Tibial nerve (tissue), 4 donors: ENCODE measurements at regions not wholly inside any gene's neighbourhood (a gene's known extent, or its start where the extent isn't known, plus 50 kb on each side); places are given as distances from the start of the nearest gene placed in this dataset.

Experiments
- DNase-seq, 2 donors: peaks; one replicate each; pipeline ENCODE4 v3.0.0-alpha.2; 2019; ENCODE audit warnings: low spot score in 2 of 2
- H3K27ac ChIP-seq, 4 donors: fragments of 200-600 bp; sonication (generic) in 3 of 4; one replicate each; pipeline ENCODE4 v1.5.1; 2017 to 2019; ENCODE audit warnings: mild to moderate bottlenecking in 1 of 4
- H3K27me3 ChIP-seq, 2 donors: fragments of 200-600 bp; sonication (generic) in 1 of 2; one replicate each; pipeline versions ENCODE4 v1.5.1 to v1.6.0; 2017 to 2019
- H3K36me3 ChIP-seq, 3 donors: fragments of 200-600 bp; sonication (generic); one replicate each; pipeline ENCODE4 v1.5.1; 2018 to 2019
- H3K4me1 ChIP-seq, 4 donors: fragments of 200-600 bp; sonication (generic) in 3 of 4; one replicate each; pipeline ENCODE4 v1.5.1; 2017 to 2019
- H3K4me3 ChIP-seq, 4 donors: fragments of 200-600 bp; sonication (generic) in 3 of 4; one replicate each; pipeline ENCODE4 v1.5.1; 2017 to 2019; ENCODE audit warnings: mild to moderate bottlenecking in 1 of 4, moderate library complexity in 1 of 4
- H3K9me3 ChIP-seq, 4 donors: fragments of 200-600 bp; sonication (generic) in 3 of 4; one replicate each; pipeline ENCODE4 v1.5.1; 2017 to 2019
- EP300 ChIP-seq, 2 donors: sonication (generic); formaldehyde crosslinking; IDR thresholded peaks; one replicate each; pipeline ENCODE4 v1.6.1; 2017; ENCODE audit warnings: antibody characterized with exemption in 2 of 2, mild to moderate bottlenecking in 1 of 2
- POLR2A ChIP-seq, 2 donors: fragments of 450-650 bp; IDR thresholded peaks; one replicate each; pipeline ENCODE4 v1.6.1; 2017; ENCODE audit warnings: antibody characterized with exemption in 2 of 2, mild to moderate bottlenecking in 2 of 2, moderate library complexity in 2 of 2
- WGBS, 2 donors: methylation state at CpG; one replicate each; pipeline ENCODE4 v1.1.5; 2018; 5-methylcytosine and 5-hydroxymethylcytosine counted together
- TF ChIP-seq, protein P1 (sequence below), 5 experiments: fragments of 200-600 bp in 3 of 5; fragments of 450-650 bp in 2 of 5; sonication (generic) in 3 of 5; IDR thresholded peaks; one replicate each; pipeline ENCODE4 v1.5.1; 2016 to 2019; ENCODE audit warnings: antibody characterized with exemption in 5 of 5, mild to moderate bottlenecking in 3 of 5, moderate library complexity in 2 of 5

GRCh38 chr1:2909797-2910196, 108.3 kb upstream of the TTC34 start:
- no peaks in the 10 kb centered on the region for H3K36me3 ChIP-seq
- no peak for DNase-seq
- TF ChIP-seq POLR2A (IDR thresholded peaks at IDR 0.05) (no peak), EP300 (IDR thresholded peaks at IDR 0.05) (no peak)
- TF ChIP-seq, protein P1, sequence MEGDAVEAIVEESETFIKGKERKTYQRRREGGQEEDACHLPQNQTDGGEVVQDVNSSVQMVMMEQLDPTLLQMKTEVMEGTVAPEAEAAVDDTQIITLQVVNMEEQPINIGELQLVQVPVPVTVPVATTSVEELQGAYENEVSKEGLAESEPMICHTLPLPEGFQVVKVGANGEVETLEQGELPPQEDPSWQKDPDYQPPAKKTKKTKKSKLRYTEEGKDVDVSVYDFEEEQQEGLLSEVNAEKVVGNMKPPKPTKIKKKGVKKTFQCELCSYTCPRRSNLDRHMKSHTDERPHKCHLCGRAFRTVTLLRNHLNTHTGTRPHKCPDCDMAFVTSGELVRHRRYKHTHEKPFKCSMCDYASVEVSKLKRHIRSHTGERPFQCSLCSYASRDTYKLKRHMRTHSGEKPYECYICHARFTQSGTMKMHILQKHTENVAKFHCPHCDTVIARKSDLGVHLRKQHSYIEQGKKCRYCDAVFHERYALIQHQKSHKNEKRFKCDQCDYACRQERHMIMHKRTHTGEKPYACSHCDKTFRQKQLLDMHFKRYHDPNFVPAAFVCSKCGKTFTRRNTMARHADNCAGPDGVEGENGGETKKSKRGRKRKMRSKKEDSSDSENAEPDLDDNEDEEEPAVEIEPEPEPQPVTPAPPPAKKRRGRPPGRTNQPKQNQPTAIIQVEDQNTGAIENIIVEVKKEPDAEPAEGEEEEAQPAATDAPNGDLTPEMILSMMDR (IDR thresholded peaks at IDR 0.05), result no peak
- no peaks in the 10 kb centered on the region for H3K9me3 ChIP-seq
- WGBS, 2 donors, result 80 to 82% methylated on average over 14 of the region's 14 CpGs
- no peak overlapping the region for H3K27ac ChIP-seq
- peaks cover 0 to 14% of the 10 kb centered on the region in 2 donors for H3K27me3 ChIP-seq
- H3K4me1 ChIP-seq, result peaks cover 0 to 11% (median 0%) of the 10 kb centered on the region in 4 donors
- H3K4me3 ChIP-seq, result no peak overlapping the region

DNA sequence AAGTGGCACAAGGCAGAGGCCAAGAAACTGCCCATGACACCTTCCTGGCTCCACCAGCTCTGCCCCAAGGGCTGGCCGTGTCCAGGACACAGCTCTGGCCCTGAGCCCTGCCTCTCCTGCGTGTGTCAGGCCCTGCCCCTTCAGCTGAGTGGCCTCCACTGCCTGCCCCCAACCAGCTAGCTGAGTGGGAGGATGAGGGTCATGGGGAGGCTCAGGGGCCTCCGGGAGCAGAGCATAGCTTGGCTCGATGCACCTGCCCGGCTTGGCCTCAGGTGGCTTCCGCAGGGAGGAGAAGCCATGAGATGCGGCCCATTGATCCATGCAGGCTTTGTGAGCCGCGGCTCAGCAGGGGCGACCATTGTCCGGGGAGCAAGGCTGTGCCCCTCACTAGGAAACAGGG, 108.7 kb upstream of the TTC34 start:
- H3K4me3 ChIP-seq, result no peak overlapping the region
- peaks cover 0 to 11% (median 0%) of the 10 kb centered on the region in 4 donors for H3K4me1 ChIP-seq
- peaks cover 0 to 10% of the 10 kb centered on the region in 2 donors for H3K27me3 ChIP-seq
- no peaks in the 10 kb centered on the region for H3K36me3 ChIP-seq
- no peak overlapping the region for H3K27ac ChIP-seq
- no peak for DNase-seq
- H3K9me3 ChIP-seq, result no peaks in the 10 kb centered on the region
- TF ChIP-seq POLR2A (IDR thresholded peaks at IDR 0.05) (no peak), EP300 (IDR thresholded peaks at IDR 0.05) (no peak)
- TF ChIP-seq, protein P1 (IDR thresholded peaks at IDR 0.05), result no peak
- 74 to 88% methylated on average over 3 to 9 of the region's 11 CpGs for WGBS, 2 donors

GRCh38 chr1:2911421-2912178, 109.7 kb upstream of the ACTRT2 start:
- WGBS, 2 donors, result 88 to 89% methylated on average over 30 to 31 of the region's 31 CpGs
- no peaks in the 10 kb centered on the region for H3K9me3 ChIP-seq
- TF ChIP-seq POLR2A (IDR thresholded peaks at IDR 0.05) (no peak), EP300 (IDR thresholded peaks at IDR 0.05) (no peak)
- TF ChIP-seq, protein P1 (IDR thresholded peaks at IDR 0.05), result no peak
- no peak for DNase-seq
- H3K27ac ChIP-seq, result no peak overlapping the region
- H3K4me3 ChIP-seq, result no peak overlapping the region
- H3K27me3 ChIP-seq, result no peaks in the 10 kb centered on the region
- H3K4me1 ChIP-seq, result no peaks in the 10 kb centered on the region
- H3K36me3 ChIP-seq, result no peaks in the 10 kb centered on the region

DNA sequence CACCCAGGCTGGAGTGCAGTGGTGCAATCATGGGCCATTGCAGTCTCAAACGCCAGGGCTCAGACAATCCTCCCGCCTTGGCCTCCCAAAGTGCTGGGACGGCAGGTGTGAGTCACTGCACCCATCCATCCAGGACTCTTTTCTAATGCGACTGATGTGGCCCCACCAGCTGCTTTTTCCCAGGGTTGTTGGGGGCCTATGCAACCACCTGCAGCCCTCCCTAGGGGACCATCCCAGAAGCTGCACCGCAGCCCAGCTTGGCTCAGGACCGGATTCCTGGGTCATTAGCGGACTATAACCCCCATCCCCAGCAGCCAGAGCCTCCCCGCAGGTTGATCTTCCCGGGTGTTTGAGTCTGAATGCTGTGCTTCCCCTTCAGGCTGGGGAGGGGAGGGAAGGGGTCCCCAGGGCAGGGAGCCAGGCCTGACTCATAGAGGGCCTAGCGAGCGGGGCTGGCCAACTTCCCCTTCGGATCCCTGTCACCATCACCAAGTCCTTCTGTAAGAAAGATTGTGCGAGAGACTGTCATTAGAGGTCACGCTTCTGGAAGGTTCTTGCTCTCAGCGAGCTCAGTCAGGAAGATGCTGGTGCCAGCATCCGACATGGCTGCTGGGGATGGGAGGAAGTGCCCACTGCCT, 108.7 kb upstream of the ACTRT2 start:
- Histone ChIP-seq H3K27me3 (no peaks in the 10 kb centered on the region), H3K9me3 (no peaks in the 10 kb centered on the region), H3K4me3 (no peak overlapping the region), H3K4me1 (no peaks in the 10 kb centered on the region), H3K36me3 (no peaks in the 10 kb centered on the region), H3K27ac (no peak overlapping the region)
- no peak for DNase-seq
- TF ChIP-seq EP300 (IDR thresholded peaks at IDR 0.05), result no peak
- TF ChIP-seq, protein P1 (IDR thresholded peaks at IDR 0.05), result no peak
- no peak for TF ChIP-seq POLR2A (IDR thresholded peaks at IDR 0.05)
- WGBS, 2 donors, result 77 to 88% methylated on average over 11 to 13 of the region's 16 CpGs

DNA sequence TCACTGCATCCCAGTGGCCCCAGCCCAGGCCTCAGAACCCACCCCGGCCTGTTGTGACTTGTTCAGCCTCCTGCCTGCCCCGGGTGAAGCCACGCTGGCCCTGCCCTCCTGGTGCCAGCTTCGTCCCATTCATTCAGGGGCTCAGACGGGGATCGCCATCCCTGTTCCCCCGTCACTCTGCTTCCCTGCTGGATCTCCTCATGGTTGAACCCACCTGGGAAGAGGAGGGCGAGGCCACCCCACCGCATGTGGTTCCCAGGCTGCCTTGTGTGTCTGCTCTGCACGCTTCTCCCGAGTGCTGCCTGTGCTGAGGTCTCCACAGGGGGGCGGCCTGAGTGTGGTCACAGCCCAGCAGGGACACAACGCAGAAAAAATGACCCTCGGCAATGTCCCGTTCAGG, 108.2 kb upstream of the ACTRT2 start:
- no peaks in the 10 kb centered on the region for H3K4me1 ChIP-seq
- H3K9me3 ChIP-seq, result no peaks in the 10 kb centered on the region
- 76 to 90% methylated on average over 7 to 11 of the region's 15 CpGs for WGBS, 2 donors
- H3K36me3 ChIP-seq, result no peaks in the 10 kb centered on the region
- TF ChIP-seq EP300 (IDR thresholded peaks at IDR 0.05), result no peak
- TF ChIP-seq POLR2A (IDR thresholded peaks at IDR 0.05), result no peak
- TF ChIP-seq, protein P1 (IDR thresholded peaks at IDR 0.05), result no peak
- no peaks in the 10 kb centered on the region for H3K27me3 ChIP-seq
- H3K27ac ChIP-seq, result no peak overlapping the region
- DNase-seq, result no peak
- no peak overlapping the region for H3K4me3 ChIP-seq
